H1 (cell line): ENCODE measurements at regions not wholly inside any gene's neighbourhood (a gene's known extent, or its start where the extent isn't known, plus 50 kb on each side); places are given as distances from the start of the nearest gene placed in this dataset.

Source experiments
- CTCF ChIA-PET: fragments of 300-600 bp; sonication (Branson Sonifier 250); formaldehyde crosslinking; loops from one replicate; lab custom pipeline; 2021; ENCODE audit not compliant: partially characterized antibody; lab: Charles Lee
- POLR2A ChIA-PET: fragments of 300-600 bp; sonication (Branson Sonifier 250); formaldehyde crosslinking; loops from one replicate; lab custom pipeline; 2021; ENCODE audit warnings: inconsistent platforms; ENCODE audit not compliant: partially characterized antibody; lab: Charles Lee
- DNase-seq, 2 experiments: peaks; one replicate each; pipeline versions ENCODE4 v3.0.0 to v3.0.0-alpha.2; 2010 to 2022; ENCODE audit warnings: low spot score in 2 of 2, low read depth in 1 of 2, mixed read lengths in 1 of 2
- FAIRE-seq: peaks from 2 replicates; lab custom pipeline; 2011; peaks lifted over from hg19 to GRCh38; lab: Jason Lieb, UNC
- H2AFZ ChIP-seq: 2 replicates; pipeline ENCODE4 v1.8.1; 2012; ENCODE audit warnings: low read length, inconsistent platforms
- H2AK5ac ChIP-seq: 2 replicates; pipeline ENCODE4 v1.6.1; 2013; ENCODE audit warnings: low read depth, low read length
- H2BK120ac ChIP-seq: replicated peaks from 2 replicates; pipeline ENCODE3; 2013; ENCODE audit warnings: low read depth, low read length, inconsistent platforms
- H2BK12ac ChIP-seq: 2 replicates; pipeline ENCODE4 v1.6.1; 2013; ENCODE audit warnings: low read depth, low read length
- H2BK15ac ChIP-seq: 2 replicates; pipeline ENCODE4 v1.6.1; 2013; ENCODE audit warnings: low read length
- H2BK20ac ChIP-seq: 2 replicates; pipeline ENCODE4 v1.6.1; 2013; ENCODE audit warnings: low read length
- H2BK5ac ChIP-seq: 2 replicates; pipeline ENCODE4 v1.6.1; 2013; ENCODE audit warnings: low read depth, low read length
- H3K14ac ChIP-seq: 2 replicates; pipeline ENCODE4 v1.6.1; 2013; ENCODE audit warnings: inconsistent platforms; ENCODE audit not compliant: insufficient read length
- H3K18ac ChIP-seq: 2 replicates; pipeline ENCODE4 v1.6.1; 2013; ENCODE audit warnings: low read length; ENCODE audit errors: extremely low read depth
- H3K23ac ChIP-seq: 2 replicates; pipeline ENCODE4 v1.6.1; 2013; ENCODE audit warnings: inconsistent platforms; ENCODE audit not compliant: insufficient read length
- H3K23me2 ChIP-seq: 2 replicates; pipeline ENCODE4 v1.6.1; 2013; ENCODE audit warnings: low read depth, low read length
- H3K27ac ChIP-seq: 2 replicates; pipeline ENCODE4 v1.6.1; 2011; ENCODE audit warnings: low read depth, low read length, inconsistent platforms
- H3K27me3 ChIP-seq, 4 experiments: replicated peaks in 1 of 4; 1 replicate in 1 of 4; 2 replicates in 3 of 4; pipeline versions ENCODE4 v1.6.1 to v1.8.1; 2011 to 2013; ENCODE audit warnings: low read length in 3 of 4, mild to moderate bottlenecking in 3 of 4, inconsistent platforms in 2 of 4, mixed read lengths in 2 of 4, moderate library complexity in 1 of 4; ENCODE audit not compliant: control insufficient read depth in 3 of 4, insufficient read depth in 3 of 4; ENCODE audit errors: extremely low read depth in 1 of 4
- H3K36me3 ChIP-seq, 4 experiments: 2 replicates each; pipeline versions ENCODE4 v1.6.1 to v1.8.1; 2011 to 2013; ENCODE audit warnings: mild to moderate bottlenecking in 4 of 4, low read length in 3 of 4, moderate library complexity in 2 of 4, control low read depth in 1 of 4, inconsistent platforms in 1 of 4; ENCODE audit not compliant: insufficient read depth in 4 of 4, control insufficient read depth in 2 of 4
- H3K4ac ChIP-seq: replicated peaks from 2 replicates; pipeline ENCODE3; 2013; ENCODE audit warnings: low read length, low read depth, mixed read lengths, inconsistent platforms; ENCODE audit not compliant: insufficient read length
- H3K4me1 ChIP-seq, 4 experiments: replicated peaks in 1 of 4; 1 replicate in 1 of 4; 2 replicates in 3 of 4; pipeline versions ENCODE4 v1.6.1 to v1.8.1; 2011 to 2013; ENCODE audit warnings: low read length in 3 of 4, inconsistent platforms in 2 of 4, mixed read lengths in 1 of 4; ENCODE audit not compliant: insufficient read depth in 4 of 4, control insufficient read depth in 3 of 4
- H3K4me2 ChIP-seq, 2 experiments: 2 replicates each; pipeline versions ENCODE4 v1.6.1 to v1.8.1; 2011 to 2013; ENCODE audit warnings: low read depth in 2 of 2, low read length in 2 of 2, control low read depth in 1 of 2, inconsistent platforms in 1 of 2, mild to moderate bottlenecking in 1 of 2; ENCODE audit not compliant: insufficient read depth in 1 of 2
- H3K4me3 ChIP-seq, 4 experiments: fragments of 200-600, 300-600 bp in 1 of 4; sonication (generic), shearing (Covaris generic), sonication (Bioruptor Twin) in 1 of 4; 2 replicates each; pipeline versions ENCODE4 v1.5.1 to v1.8.1; 2011 to 2016; ENCODE audit warnings: low read length in 4 of 4, low read depth in 3 of 4, control low read depth in 2 of 4, inconsistent platforms in 2 of 4, mild to moderate bottlenecking in 2 of 4, mixed read lengths in 1 of 4, moderate library complexity in 1 of 4; ENCODE audit not compliant: insufficient read depth in 2 of 4; ENCODE audit errors: extremely low read depth in 1 of 4
- H3K56ac ChIP-seq: replicated peaks from 2 replicates; pipeline ENCODE3; 2013; ENCODE audit warnings: low read depth, mild to moderate bottlenecking, mixed read lengths, low read length, inconsistent platforms; ENCODE audit not compliant: insufficient read length
- H3K79me1 ChIP-seq: 2 replicates; pipeline ENCODE4 v1.6.1; 2013; ENCODE audit warnings: low read depth, low read length, control low read depth
- H3K79me2 ChIP-seq, 2 experiments: 2 replicates each; pipeline versions ENCODE4 v1.6.1 to v1.8.1; 2012 to 2013; ENCODE audit warnings: low read length in 2 of 2, mild to moderate bottlenecking in 2 of 2, inconsistent platforms in 1 of 2; ENCODE audit not compliant: insufficient read depth in 2 of 2, control insufficient read depth in 1 of 2
- H3K9ac ChIP-seq, 4 experiments: replicated peaks in 1 of 4; 1 replicate in 1 of 4; 2 replicates in 3 of 4; pipeline versions ENCODE4 v1.6.1 to v1.8.1; 2011 to 2013; ENCODE audit warnings: low read depth in 3 of 4, low read length in 3 of 4, control low read depth in 2 of 4, mild to moderate bottlenecking in 2 of 4, moderate library complexity in 2 of 4, inconsistent platforms in 1 of 4; ENCODE audit errors: extremely low read depth in 1 of 4
- H3K9me3 ChIP-seq, 2 experiments: 2 replicates each; pipeline versions ENCODE4 v1.6.1 to v1.8.1; 2012 to 2013; ENCODE audit warnings: mild to moderate bottlenecking in 2 of 2, moderate library complexity in 2 of 2, control low read depth in 1 of 2, inconsistent platforms in 1 of 2, low read depth in 1 of 2, low read length in 1 of 2, mixed read lengths in 1 of 2; ENCODE audit not compliant: insufficient read depth in 2 of 2
- H4K20me1 ChIP-seq, 2 experiments: replicated peaks in 1 of 2; 2 replicates each; pipeline versions ENCODE3 to v1.8.1; 2011 to 2013; ENCODE audit warnings: inconsistent platforms in 2 of 2, low read length in 2 of 2, mild to moderate bottlenecking in 1 of 2; ENCODE audit not compliant: insufficient read depth in 2 of 2, control insufficient read depth in 1 of 2
- H4K5ac ChIP-seq: 2 replicates; pipeline ENCODE4 v1.6.1; 2013; ENCODE audit warnings: low read length, low read depth, mixed read lengths, inconsistent platforms; ENCODE audit not compliant: insufficient read length
- H4K8ac ChIP-seq: 2 replicates; pipeline ENCODE4 v1.8.0; 2013; ENCODE audit warnings: mild to moderate bottlenecking, moderate library complexity, low read length, inconsistent platforms; ENCODE audit not compliant: insufficient read depth; ENCODE audit errors: extremely low read depth
- H4K91ac ChIP-seq: replicated peaks from 2 replicates; pipeline ENCODE3; 2013; ENCODE audit warnings: low read length, mixed read lengths, inconsistent platforms; ENCODE audit not compliant: insufficient read length
- KDM4A ChIP-seq: IDR thresholded peaks from one replicate; pipeline ENCODE4 v1.7.1; 2012; ENCODE audit warnings: low read depth, mild to moderate bottlenecking, moderate library complexity, low read length, inconsistent platforms; ENCODE audit not compliant: severe bottlenecking
- SP2 ChIP-seq: IDR thresholded peaks from 2 replicates; pipeline ENCODE4 v1.6.1; 2012; ENCODE audit warnings: mild to moderate bottlenecking, low read length, inconsistent platforms
- WGBS, 2 experiments: shearing (Covaris generic) in 1 of 2; methylation state at CpG; one replicate each; pipeline versions ENCODE4 v1.1.6 to v1.1.7; 2013 to 2015; ENCODE audit warnings: low lambda C conversion rate in 2 of 2, mixed read lengths in 2 of 2, inconsistent platforms in 1 of 2, low coverage in 1 of 2, missing lambda C conversion rate in 1 of 2; ENCODE audit not compliant: insufficient replicate concordance in 2 of 2, insufficient coverage in 1 of 2, insufficient read length in 1 of 2; ENCODE audit errors: extremely low coverage in 1 of 2, missing lambda C conversion rate in 1 of 2; 5-methylcytosine and 5-hydroxymethylcytosine counted together

DNA sequence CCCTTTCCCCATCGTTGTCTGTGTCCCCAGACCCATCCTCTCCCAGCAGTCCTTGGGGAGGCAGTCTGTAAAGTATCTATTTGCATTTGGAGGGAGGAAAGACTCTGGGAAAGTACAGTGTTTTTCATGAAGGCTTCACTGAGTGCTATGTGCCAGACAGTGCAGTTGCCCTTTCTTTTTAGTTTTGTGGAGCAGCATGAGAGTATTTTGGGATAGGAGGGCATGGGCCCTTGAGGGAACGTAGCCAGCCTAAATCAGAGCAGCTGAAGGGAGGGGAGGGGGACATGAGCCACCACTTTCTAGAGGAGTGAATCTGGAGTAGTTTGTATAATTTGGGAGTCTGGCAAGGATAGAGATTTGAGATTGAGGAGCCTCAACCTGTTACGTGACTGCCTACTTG lies 404.0 kb upstream of the KAZN start:
- FAIRE-seq (no peak), DNase-seq (no peak)
- Histone ChIP-seq H3K27ac (no peak overlapping the region), H4K5ac (no peak overlapping the region), H2BK12ac (no peak overlapping the region), H2BK120ac (no peak overlapping the region), H3K4me2 (no peak overlapping the region), H3K79me1 (no peaks in the 10 kb centered on the region), H4K8ac (no peak overlapping the region), H3K14ac (no peak overlapping the region), H2BK20ac (no peak overlapping the region), H3K4me3 (no peak overlapping the region), H3K4ac (no peak overlapping the region), H2AFZ (no peak overlapping the region), H3K27me3 (no peaks in the 10 kb centered on the region), H3K79me2 (no peaks in the 10 kb centered on the region), H4K20me1 (no peaks in the 10 kb centered on the region), H3K4me1 (no peaks in the 10 kb centered on the region), H2BK5ac (no peak overlapping the region), H4K91ac (no peak overlapping the region), H3K18ac (no peak overlapping the region), H3K9me3 (no peaks in the 10 kb centered on the region), H3K23ac (no peak overlapping the region), H3K23me2 (no peaks in the 10 kb centered on the region), H3K36me3 (no peaks in the 10 kb centered on the region), H3K56ac (no peak overlapping the region), H3K9ac (no peak overlapping the region), H2AK5ac (no peak overlapping the region)
- 87% methylated on average over 3 of the region's 3 CpGs; no CpG with 5 or more reads in 1 of the 2 experiments for WGBS, 2 experiments
- ChIA-PET CTCF (no interaction called here), POLR2A (no interaction called here)
- no peak for TF ChIP-seq SP2
- TF ChIP-seq KDM4A = no peak
- TF ChIP-seq, all 59 proteins: peak for 0
- H2BK15ac ChIP-seq = no peak overlapping the region
